ENCODE measurements at regions not wholly inside any gene's neighbourhood (a gene's known extent, or its start where the extent isn't known, plus 50 kb on each side); places are given as distances from the start of the nearest gene placed in this dataset.

DNA sequence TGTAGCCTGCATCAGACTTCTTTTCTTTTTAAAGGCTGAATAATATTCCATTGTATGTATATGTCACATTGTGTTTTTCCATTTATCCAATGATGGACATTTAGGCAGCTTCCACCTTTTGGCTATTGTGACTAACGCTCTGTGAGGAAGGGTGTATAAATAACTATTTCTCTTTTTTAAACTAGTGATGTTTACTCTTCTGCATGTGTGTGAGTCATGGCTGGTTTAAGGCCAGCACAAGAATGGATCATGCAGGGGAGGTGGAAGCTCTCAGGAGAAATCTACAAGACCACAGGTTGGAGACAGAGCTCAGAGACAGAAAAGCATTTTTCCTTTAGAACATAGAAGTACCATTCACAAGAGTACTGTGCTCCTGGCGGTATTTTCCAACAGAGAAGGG is 307.2 kb downstream of the SOX4 start:
- TF ChIP-seq CEBPB (IDR thresholded peaks at IDR 0.05) (no peak), CREB1 (IDR thresholded peaks at IDR 0.05; ENCODE audit: low read depth) (no peak), EP300 (IDR thresholded peaks at IDR 0.05; ENCODE audit: borderline replicate concordance) (no peak), TEAD4 (IDR thresholded peaks at IDR 0.05) (no peak)
- TF ChIP-seq, protein P1, sequence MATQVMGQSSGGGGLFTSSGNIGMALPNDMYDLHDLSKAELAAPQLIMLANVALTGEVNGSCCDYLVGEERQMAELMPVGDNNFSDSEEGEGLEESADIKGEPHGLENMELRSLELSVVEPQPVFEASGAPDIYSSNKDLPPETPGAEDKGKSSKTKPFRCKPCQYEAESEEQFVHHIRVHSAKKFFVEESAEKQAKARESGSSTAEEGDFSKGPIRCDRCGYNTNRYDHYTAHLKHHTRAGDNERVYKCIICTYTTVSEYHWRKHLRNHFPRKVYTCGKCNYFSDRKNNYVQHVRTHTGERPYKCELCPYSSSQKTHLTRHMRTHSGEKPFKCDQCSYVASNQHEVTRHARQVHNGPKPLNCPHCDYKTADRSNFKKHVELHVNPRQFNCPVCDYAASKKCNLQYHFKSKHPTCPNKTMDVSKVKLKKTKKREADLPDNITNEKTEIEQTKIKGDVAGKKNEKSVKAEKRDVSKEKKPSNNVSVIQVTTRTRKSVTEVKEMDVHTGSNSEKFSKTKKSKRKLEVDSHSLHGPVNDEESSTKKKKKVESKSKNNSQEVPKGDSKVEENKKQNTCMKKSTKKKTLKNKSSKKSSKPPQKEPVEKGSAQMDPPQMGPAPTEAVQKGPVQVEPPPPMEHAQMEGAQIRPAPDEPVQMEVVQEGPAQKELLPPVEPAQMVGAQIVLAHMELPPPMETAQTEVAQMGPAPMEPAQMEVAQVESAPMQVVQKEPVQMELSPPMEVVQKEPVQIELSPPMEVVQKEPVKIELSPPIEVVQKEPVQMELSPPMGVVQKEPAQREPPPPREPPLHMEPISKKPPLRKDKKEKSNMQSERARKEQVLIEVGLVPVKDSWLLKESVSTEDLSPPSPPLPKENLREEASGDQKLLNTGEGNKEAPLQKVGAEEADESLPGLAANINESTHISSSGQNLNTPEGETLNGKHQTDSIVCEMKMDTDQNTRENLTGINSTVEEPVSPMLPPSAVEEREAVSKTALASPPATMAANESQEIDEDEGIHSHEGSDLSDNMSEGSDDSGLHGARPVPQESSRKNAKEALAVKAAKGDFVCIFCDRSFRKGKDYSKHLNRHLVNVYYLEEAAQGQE (IDR thresholded peaks at IDR 0.05; ENCODE audit: low read depth), result no peak
- TF ChIP-seq, protein P2, sequence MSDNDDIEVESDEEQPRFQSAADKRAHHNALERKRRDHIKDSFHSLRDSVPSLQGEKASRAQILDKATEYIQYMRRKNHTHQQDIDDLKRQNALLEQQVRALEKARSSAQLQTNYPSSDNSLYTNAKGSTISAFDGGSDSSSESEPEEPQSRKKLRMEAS (IDR thresholded peaks at IDR 0.05), result no peak
